Neural cell (in vitro differentiated cells): ENCODE measurements at regions not wholly inside any gene's neighbourhood (a gene's known extent, or its start where the extent isn't known, plus 50 kb on each side); places are given as distances from the start of the nearest gene placed in this dataset.

Source experiments
- H2AFZ ChIP-seq: fragments of 200-600, 300-800 bp; sonication (generic), shearing (Covaris generic); 2 replicates; pipeline ENCODE4 v1.6.0; 2014; ENCODE audit warnings: low read depth, mild to moderate bottlenecking, antibody characterized with exemption, low read length, moderate library complexity
- H3F3A ChIP-seq: fragments of 200-600 bp; shearing (Covaris generic); 2 replicates; pipeline ENCODE4 v1.6.1; 2016; ENCODE audit warnings: mild to moderate bottlenecking, moderate library complexity, mixed read lengths, antibody characterized with exemption, low read length; ENCODE audit not compliant: insufficient read depth, poor library complexity, severe bottlenecking
- H3K27ac ChIP-seq: fragments of 200-600, 300-800 bp; sonication (generic), shearing (Covaris generic); 2 replicates; pipeline ENCODE4 v1.5.1; 2014; ENCODE audit warnings: mild to moderate bottlenecking, low read length, moderate library complexity
- H3K27me3 ChIP-seq: fragments of 300-800, 200-600 bp; sonication (generic), shearing (Covaris generic); 2 replicates; pipeline ENCODE4 v1.6.0; 2014; ENCODE audit warnings: mild to moderate bottlenecking, low read depth, low read length, moderate library complexity; ENCODE audit not compliant: insufficient read depth
- H3K36me3 ChIP-seq: fragments of 300-800, 200-600 bp; sonication (generic), shearing (Covaris generic); 2 replicates; pipeline ENCODE4 v1.5.1; 2014; ENCODE audit warnings: mild to moderate bottlenecking, antibody characterized with exemption, low read length, moderate library complexity; ENCODE audit not compliant: insufficient read depth
- H3K4me2 ChIP-seq: fragments of 300-800, 200-600 bp; sonication (generic), shearing (Covaris generic); 2 replicates; pipeline ENCODE4 v1.6.0; 2014; ENCODE audit warnings: mild to moderate bottlenecking, low read length
- H3K4me3 ChIP-seq: fragments of 300-800, 200-600 bp; sonication (generic), shearing (Covaris generic); 2 replicates; pipeline ENCODE4 v1.5.1; 2014; ENCODE audit warnings: mild to moderate bottlenecking, low read length, moderate library complexity
- H3K79me2 ChIP-seq: fragments of 200-600 bp; shearing (Covaris generic); replicated peaks from 2 replicates; pipeline ENCODE4 v1.6.0; 2014; ENCODE audit warnings: mild to moderate bottlenecking, low read length, moderate library complexity; ENCODE audit not compliant: insufficient read depth
- H3K9ac ChIP-seq: fragments of 300-800, 200-600 bp; sonication (generic), shearing (Covaris generic); 2 replicates; pipeline ENCODE4 v1.6.1; 2016; ENCODE audit warnings: mild to moderate bottlenecking, low read length, mixed read lengths
- H3K9me2 ChIP-seq: fragments of 200-600 bp; shearing (Covaris generic); 2 replicates; pipeline ENCODE4 v1.6.1; 2016; ENCODE audit warnings: mild to moderate bottlenecking, low read length, mixed read lengths; ENCODE audit not compliant: insufficient read depth
- H3K9me3 ChIP-seq: fragments of 200-600, 300-800 bp; sonication (generic), shearing (Covaris generic); 2 replicates; pipeline ENCODE4 v1.6.1; 2016; ENCODE audit warnings: mild to moderate bottlenecking, mixed run types, low read length, moderate library complexity, mixed read lengths
- H4K20me1 ChIP-seq: fragments of 200-600 bp; shearing (Covaris generic); 2 replicates; pipeline ENCODE4 v1.6.1; 2016; ENCODE audit warnings: mild to moderate bottlenecking, mixed run types; ENCODE audit not compliant: insufficient read depth
- EP300 ChIP-seq: fragments of 450-650 bp; conservative IDR thresholded peaks from 2 replicates; pipeline ENCODE4 v1.6.1; 2014; ENCODE audit warnings: antibody characterized with exemption, mild to moderate bottlenecking, moderate library complexity; ENCODE audit not compliant: poor library complexity, severe bottlenecking
- EZH2 ChIP-seq: fragments of 200-600, 300-800 bp; shearing (Covaris generic), sonication (generic); IDR thresholded peaks from 2 replicates; pipeline ENCODE4 v1.6.1; 2014; ENCODE audit warnings: antibody characterized with exemption, low read length, borderline replicate concordance, mild to moderate bottlenecking; ENCODE audit not compliant: insufficient read depth, poor library complexity, severe bottlenecking
- MXI1 ChIP-seq: fragments of 450-650 bp; conservative IDR thresholded peaks from 2 replicates; pipeline ENCODE4 v1.6.1; 2014; ENCODE audit warnings: antibody characterized with exemption, mild to moderate bottlenecking; ENCODE audit not compliant: poor library complexity, severe bottlenecking
- POLR2AphosphoS5 ChIP-seq: IDR thresholded peaks from 2 replicates; pipeline ENCODE4 v1.6.1; 2012
- RAD21 ChIP-seq: fragments of 450-650 bp; conservative IDR thresholded peaks from 2 replicates; pipeline ENCODE4 v1.6.1; 2014; ENCODE audit warnings: antibody characterized with exemption, mild to moderate bottlenecking, moderate library complexity
- SMC3 ChIP-seq: fragments of 450-650 bp; conservative IDR thresholded peaks from 2 replicates; pipeline ENCODE4 v1.6.1; 2014; ENCODE audit warnings: antibody characterized with exemption, mild to moderate bottlenecking, moderate library complexity; ENCODE audit not compliant: poor library complexity
- TAF1 ChIP-seq: IDR thresholded peaks from 2 replicates; pipeline ENCODE4 v1.6.1; 2012; ENCODE audit warnings: low read depth
- TF ChIP-seq, protein P1 (sequence below): IDR thresholded peaks from 2 replicates; pipeline ENCODE4 v1.6.1; 2012; ENCODE audit warnings: borderline replicate concordance
- TF ChIP-seq, protein P2 (sequence below): fragments of 450-650 bp; IDR thresholded peaks from 2 replicates; pipeline ENCODE4 v1.5.1; 2014; ENCODE audit warnings: antibody characterized with exemption, mild to moderate bottlenecking, moderate library complexity; ENCODE audit not compliant: poor library complexity, severe bottlenecking

- H2AFZ ChIP-seq = no peak overlapping the region
- H3K9ac ChIP-seq = no peak overlapping the region
- no peak overlapping the region for H3K4me3 ChIP-seq
- H3K79me2 ChIP-seq = no peaks in the 10 kb centered on the region
- H3K27ac ChIP-seq = no peak overlapping the region
- H3F3A ChIP-seq = no peaks in the 10 kb centered on the region
- H3K4me2 ChIP-seq = no peak overlapping the region
- no peaks in the 10 kb centered on the region for H3K36me3 ChIP-seq
- H3K9me3 ChIP-seq = no peaks in the 10 kb centered on the region
- no peaks in the 10 kb centered on the region for H3K9me2 ChIP-seq
- no peak for TF ChIP-seq MXI1
- TF ChIP-seq, protein P1, sequence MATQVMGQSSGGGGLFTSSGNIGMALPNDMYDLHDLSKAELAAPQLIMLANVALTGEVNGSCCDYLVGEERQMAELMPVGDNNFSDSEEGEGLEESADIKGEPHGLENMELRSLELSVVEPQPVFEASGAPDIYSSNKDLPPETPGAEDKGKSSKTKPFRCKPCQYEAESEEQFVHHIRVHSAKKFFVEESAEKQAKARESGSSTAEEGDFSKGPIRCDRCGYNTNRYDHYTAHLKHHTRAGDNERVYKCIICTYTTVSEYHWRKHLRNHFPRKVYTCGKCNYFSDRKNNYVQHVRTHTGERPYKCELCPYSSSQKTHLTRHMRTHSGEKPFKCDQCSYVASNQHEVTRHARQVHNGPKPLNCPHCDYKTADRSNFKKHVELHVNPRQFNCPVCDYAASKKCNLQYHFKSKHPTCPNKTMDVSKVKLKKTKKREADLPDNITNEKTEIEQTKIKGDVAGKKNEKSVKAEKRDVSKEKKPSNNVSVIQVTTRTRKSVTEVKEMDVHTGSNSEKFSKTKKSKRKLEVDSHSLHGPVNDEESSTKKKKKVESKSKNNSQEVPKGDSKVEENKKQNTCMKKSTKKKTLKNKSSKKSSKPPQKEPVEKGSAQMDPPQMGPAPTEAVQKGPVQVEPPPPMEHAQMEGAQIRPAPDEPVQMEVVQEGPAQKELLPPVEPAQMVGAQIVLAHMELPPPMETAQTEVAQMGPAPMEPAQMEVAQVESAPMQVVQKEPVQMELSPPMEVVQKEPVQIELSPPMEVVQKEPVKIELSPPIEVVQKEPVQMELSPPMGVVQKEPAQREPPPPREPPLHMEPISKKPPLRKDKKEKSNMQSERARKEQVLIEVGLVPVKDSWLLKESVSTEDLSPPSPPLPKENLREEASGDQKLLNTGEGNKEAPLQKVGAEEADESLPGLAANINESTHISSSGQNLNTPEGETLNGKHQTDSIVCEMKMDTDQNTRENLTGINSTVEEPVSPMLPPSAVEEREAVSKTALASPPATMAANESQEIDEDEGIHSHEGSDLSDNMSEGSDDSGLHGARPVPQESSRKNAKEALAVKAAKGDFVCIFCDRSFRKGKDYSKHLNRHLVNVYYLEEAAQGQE = no peak
- no peak for TF ChIP-seq POLR2AphosphoS5
- TF ChIP-seq TAF1 = no peak
- no peak for TF ChIP-seq EZH2
- TF ChIP-seq EP300 = no peak
- TF ChIP-seq, protein P2, sequence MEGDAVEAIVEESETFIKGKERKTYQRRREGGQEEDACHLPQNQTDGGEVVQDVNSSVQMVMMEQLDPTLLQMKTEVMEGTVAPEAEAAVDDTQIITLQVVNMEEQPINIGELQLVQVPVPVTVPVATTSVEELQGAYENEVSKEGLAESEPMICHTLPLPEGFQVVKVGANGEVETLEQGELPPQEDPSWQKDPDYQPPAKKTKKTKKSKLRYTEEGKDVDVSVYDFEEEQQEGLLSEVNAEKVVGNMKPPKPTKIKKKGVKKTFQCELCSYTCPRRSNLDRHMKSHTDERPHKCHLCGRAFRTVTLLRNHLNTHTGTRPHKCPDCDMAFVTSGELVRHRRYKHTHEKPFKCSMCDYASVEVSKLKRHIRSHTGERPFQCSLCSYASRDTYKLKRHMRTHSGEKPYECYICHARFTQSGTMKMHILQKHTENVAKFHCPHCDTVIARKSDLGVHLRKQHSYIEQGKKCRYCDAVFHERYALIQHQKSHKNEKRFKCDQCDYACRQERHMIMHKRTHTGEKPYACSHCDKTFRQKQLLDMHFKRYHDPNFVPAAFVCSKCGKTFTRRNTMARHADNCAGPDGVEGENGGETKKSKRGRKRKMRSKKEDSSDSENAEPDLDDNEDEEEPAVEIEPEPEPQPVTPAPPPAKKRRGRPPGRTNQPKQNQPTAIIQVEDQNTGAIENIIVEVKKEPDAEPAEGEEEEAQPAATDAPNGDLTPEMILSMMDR = no peak
- TF ChIP-seq SMC3 = no peak
- TF ChIP-seq RAD21 = no peak
- H4K20me1 ChIP-seq = no peaks in the 10 kb centered on the region
- no peaks in the 10 kb centered on the region for H3K27me3 ChIP-seq
These were observed 705.7 kb upstream of the DDX18 start for GRCh38 chr2:117108741-117109267.

DNA sequence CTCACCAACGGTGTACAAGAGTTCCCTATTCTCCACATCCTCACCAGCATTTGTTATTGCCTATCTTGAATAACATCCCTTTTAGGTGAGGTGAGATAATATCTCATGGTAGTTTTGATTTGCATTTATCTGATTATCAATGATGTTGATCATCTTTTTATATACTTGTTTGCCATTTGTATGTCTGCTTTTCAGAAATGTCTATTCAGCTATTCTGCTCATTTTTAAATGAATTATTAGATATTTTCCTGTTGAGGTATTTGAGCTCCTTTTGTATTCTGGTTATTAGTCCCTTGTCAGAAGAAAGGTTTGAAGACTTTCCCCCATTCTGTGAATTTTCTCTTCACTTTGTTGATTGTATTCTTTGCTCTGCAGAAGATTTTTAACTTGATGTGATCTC is 695.5 kb upstream of the DDX18 start:
- no peaks in the 10 kb centered on the region for H3K9me2 ChIP-seq
- H3K4me2 ChIP-seq = no peak overlapping the region
- no peak overlapping the region for H3K4me3 ChIP-seq
- H3K9ac ChIP-seq = no peak overlapping the region
- no peaks in the 10 kb centered on the region for H3F3A ChIP-seq
- no peaks in the 10 kb centered on the region for H3K36me3 ChIP-seq
- no peaks in the 10 kb centered on the region for H3K27me3 ChIP-seq
- H3K27ac ChIP-seq = no peak overlapping the region
- H2AFZ ChIP-seq = no peak overlapping the region
- H3K9me3 ChIP-seq = no peaks in the 10 kb centered on the region
- TF ChIP-seq, protein P2 = no peak
- TF ChIP-seq EP300 = no peak
- TF ChIP-seq MXI1 = no peak
- TF ChIP-seq SMC3 = no peak
- no peak for TF ChIP-seq POLR2AphosphoS5
- no peak for TF ChIP-seq RAD21
- no peak for TF ChIP-seq EZH2
- TF ChIP-seq, protein P1 = no peak
- TF ChIP-seq TAF1 = no peak
- no peaks in the 10 kb centered on the region for H4K20me1 ChIP-seq
- no peaks in the 10 kb centered on the region for H3K79me2 ChIP-seq
